ENCODE measurements at regions not wholly inside any gene's neighbourhood (a gene's known extent, or its start where the extent isn't known, plus 50 kb on each side); places are given as distances from the start of the nearest gene placed in this dataset.
"Not testable (repeated sequence)": the region's sequence is repeated elsewhere in the genome, so short reads cannot be mapped to it uniquely, and the experiment has no call there.

GRCh38 chr2:128514555-128514955 lies 195.9 kb upstream of the HS6ST1 start:
- DNase-seq: no peak

- DNase-seq: no peak
Observed at GRCh38 chr2:128516938-128517337, 198.3 kb upstream of the HS6ST1 start.

- DNase-seq: not testable (repeated sequence)
Observed at GRCh38 chr2:128519028-128519427, 200.4 kb upstream of the HS6ST1 start.

GRCh38 chr2:128519517-128520215 lies 201.0 kb upstream of the HS6ST1 start:
- no peak for DNase-seq

- no peak for DNase-seq
Observed at GRCh38 chr2:128520340-128520739, 201.7 kb upstream of the HS6ST1 start.

GRCh38 chr2:128520791-128521190 lies 202.1 kb upstream of the HS6ST1 start:
- DNase-seq: peak; percentile 67

- no peak for DNase-seq
Observed at GRCh38 chr2:128521482-128521881, 202.8 kb upstream of the HS6ST1 start.

- no peak for DNase-seq
Observed at GRCh38 chr2:128522829-128523228, 204.2 kb upstream of the HS6ST1 start.

- DNase-seq: no peak
Observed at GRCh38 chr2:128523457-128523856, 204.8 kb upstream of the HS6ST1 start.

GRCh38 chr2:128524183-128524582 lies 205.5 kb upstream of the HS6ST1 start:
- no peak for DNase-seq

- no peak for DNase-seq
Observed at GRCh38 chr2:128525653-128526052, 207.0 kb upstream of the HS6ST1 start.

- DNase-seq: no peak
Observed at GRCh38 chr2:128526455-128526976, 207.8 kb upstream of the HS6ST1 start.

GRCh38 chr2:128528133-128528532 lies 209.5 kb upstream of the HS6ST1 start:
- no peak for DNase-seq

- no peak for DNase-seq
Observed at GRCh38 chr2:128530025-128530573, 211.4 kb upstream of the HS6ST1 start.

- DNase-seq: no peak
Observed at GRCh38 chr2:128531856-128532255, 213.2 kb upstream of the HS6ST1 start.

- DNase-seq: no peak
Observed at GRCh38 chr2:128533101-128533500, 214.4 kb upstream of the HS6ST1 start.

GRCh38 chr2:128534688-128535392 lies 216.2 kb upstream of the HS6ST1 start:
- DNase-seq: no peak

GRCh38 chr2:128535953-128536352 lies 217.3 kb upstream of the HS6ST1 start:
- no peak for DNase-seq

- peak; percentile 41 for DNase-seq
Observed at GRCh38 chr2:128536925-128537620, 218.4 kb upstream of the HS6ST1 start.

- DNase-seq: no peak
Observed at GRCh38 chr2:128537646-128538045, 219.0 kb upstream of the HS6ST1 start.

GRCh38 chr2:128538396-128538795 lies 219.7 kb upstream of the HS6ST1 start:
- DNase-seq: no peak

GRCh38 chr2:128540670-128541069 lies 222.0 kb upstream of the HS6ST1 start:
- DNase-seq: no peak

- no peak for DNase-seq
Observed at GRCh38 chr2:128541448-128541847, 222.8 kb upstream of the HS6ST1 start.

Measured in stimulated activated CD8-positive, alpha-beta memory T cell treated with anti-CD3 and anti-CD28 coated beads, Interleukin-4, amount 100 ng/mL, for 48 hours (primary cell).